ENCODE measurements at regions not wholly inside any gene's neighbourhood (a gene's known extent, or its start where the extent isn't known, plus 50 kb on each side); places are given as distances from the start of the nearest gene placed in this dataset.

GRCh38 chr7:81467964-81468363 lies 301.9 kb downstream of the HGF start:
- no peak for TF ChIP-seq POLR2A (IDR thresholded peaks at IDR 0.05)
- TF ChIP-seq CTCF (IDR thresholded peaks at IDR 0.05): no peak
